ENCODE measurements at regions not wholly inside any gene's neighbourhood (a gene's known extent, or its start where the extent isn't known, plus 50 kb on each side); places are given as distances from the start of the nearest gene placed in this dataset.

GRCh38 chr2:18427762-18428161 is 132.7 kb downstream of the RDH14 start:
- Mint-ChIP-seq H3K27ac (ENCODE audit: unreplicated experiment) (no peak overlapping the region), H3K9me3 (no peaks in the 10 kb centered on the region), H3K4me3 (no peak overlapping the region), H3K4me1 (peaks cover 13% of the 10 kb centered on the region), H3K27me3 (ENCODE audit: low read depth) (peaks cover 5% of the 10 kb centered on the region), H3K36me3 (ENCODE audit: low read depth) (no peaks in the 10 kb centered on the region)
- DNase-seq (ENCODE audit: low read depth, low spot score), result no peak
- TF ChIP-seq CTCF (conservative IDR thresholded peaks at IDR 0.05), result no peak

- Mint-ChIP-seq H3K4me3 (no peak overlapping the region), H3K4me1 (peaks cover 4% of the 10 kb centered on the region), H3K27ac (ENCODE audit: unreplicated experiment) (no peak overlapping the region)
These were observed 134.3 kb downstream of the RDH14 start for GRCh38 chr2:18426174-18426573.

GRCh38 chr2:18425210-18425703 is 135.2 kb downstream of the RDH14 start:
- TF ChIP-seq CTCF (conservative IDR thresholded peaks at IDR 0.05), result no peak
- peaks cover 6% of the 10 kb centered on the region for H3K27me3 Mint-ChIP-seq (ENCODE audit: low read depth)
- no peaks in the 10 kb centered on the region for H3K4me1 Mint-ChIP-seq
- H3K27ac Mint-ChIP-seq (ENCODE audit: unreplicated experiment), result no peak overlapping the region
- H3K9me3 Mint-ChIP-seq, result no peaks in the 10 kb centered on the region
- DNase-seq (ENCODE audit: low read depth, low spot score), result no peak
- no peaks in the 10 kb centered on the region for H3K36me3 Mint-ChIP-seq (ENCODE audit: low read depth)
- H3K4me3 Mint-ChIP-seq, result no peak overlapping the region

More at GRCh38 chr2:18426174-18426573, 134.3 kb downstream of the RDH14 start:
- H3K9me3 Mint-ChIP-seq, result no peaks in the 10 kb centered on the region
- H3K27me3 Mint-ChIP-seq (ENCODE audit: low read depth), result peaks cover 6% of the 10 kb centered on the region
- H3K36me3 Mint-ChIP-seq (ENCODE audit: low read depth), result no peaks in the 10 kb centered on the region
- DNase-seq (ENCODE audit: low read depth, low spot score), result no peak
- no peak for TF ChIP-seq CTCF (conservative IDR thresholded peaks at IDR 0.05)

GRCh38 chr2:18423636-18424035 is 136.8 kb downstream of the RDH14 start:
- TF ChIP-seq CTCF (conservative IDR thresholded peaks at IDR 0.05), result no peak
- no peaks in the 10 kb centered on the region for H3K36me3 Mint-ChIP-seq (ENCODE audit: low read depth)
- DNase-seq (ENCODE audit: low read depth, low spot score), result no peak
- H3K9me3 Mint-ChIP-seq, result no peaks in the 10 kb centered on the region
- no peak overlapping the region for H3K27ac Mint-ChIP-seq (ENCODE audit: unreplicated experiment)
- H3K4me3 Mint-ChIP-seq, result no peak overlapping the region
- peaks cover 6% of the 10 kb centered on the region for H3K27me3 Mint-ChIP-seq (ENCODE audit: low read depth)
- no peaks in the 10 kb centered on the region for H3K4me1 Mint-ChIP-seq

GRCh38 chr2:18422432-18423165 is 137.9 kb downstream of the RDH14 start:
- TF ChIP-seq CTCF (conservative IDR thresholded peaks at IDR 0.05), result no peak
- no peaks in the 10 kb centered on the region for H3K36me3 Mint-ChIP-seq (ENCODE audit: low read depth)
- H3K4me1 Mint-ChIP-seq, result no peaks in the 10 kb centered on the region
- H3K27ac Mint-ChIP-seq (ENCODE audit: unreplicated experiment), result no peak overlapping the region
- no peak overlapping the region for H3K4me3 Mint-ChIP-seq
- DNase-seq (ENCODE audit: low read depth, low spot score), result no peak
- H3K9me3 Mint-ChIP-seq, result no peaks in the 10 kb centered on the region
- peaks cover 6% of the 10 kb centered on the region for H3K27me3 Mint-ChIP-seq (ENCODE audit: low read depth)

All from neural crest cell (in vitro differentiated cells).